HG03097 (cell line): ENCODE measurements at regions not wholly inside any gene's neighbourhood (a gene's known extent, or its start where the extent isn't known, plus 50 kb on each side); places are given as distances from the start of the nearest gene placed in this dataset.

Source experiments
- ATAC-seq: cut with Tn5 transposase; IDR thresholded peaks from one replicate; pipeline ENCODE4 v1.9.1; 2021; ENCODE audit not compliant: unreplicated experiment, low FRiP score

DNA sequence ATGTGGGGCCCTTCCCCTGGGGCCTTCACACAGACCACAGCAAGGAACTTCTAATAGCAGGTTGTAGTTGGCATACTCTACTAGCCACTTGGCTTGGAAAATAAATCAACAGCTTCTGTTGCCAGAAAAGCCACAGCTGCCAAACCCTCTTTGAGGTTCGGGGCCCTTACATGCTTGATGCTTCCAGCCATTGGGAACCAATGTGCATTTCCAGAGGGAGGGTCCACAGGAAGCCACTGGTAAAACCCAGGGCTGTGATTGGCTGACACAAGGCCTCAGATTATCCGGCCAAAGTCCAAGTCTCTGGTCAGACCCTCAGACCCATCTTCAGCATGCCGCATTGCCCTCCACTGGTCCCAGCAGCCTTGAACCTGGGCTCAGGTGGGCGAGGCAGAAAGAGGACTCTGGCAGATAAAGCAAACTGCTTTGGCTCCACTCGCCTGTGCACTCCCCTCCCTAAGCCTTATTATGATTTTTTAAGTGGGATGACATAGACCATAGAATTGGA, 214.4 kb downstream of the BCL11B start:
- ATAC-seq, result no peak

DNA sequence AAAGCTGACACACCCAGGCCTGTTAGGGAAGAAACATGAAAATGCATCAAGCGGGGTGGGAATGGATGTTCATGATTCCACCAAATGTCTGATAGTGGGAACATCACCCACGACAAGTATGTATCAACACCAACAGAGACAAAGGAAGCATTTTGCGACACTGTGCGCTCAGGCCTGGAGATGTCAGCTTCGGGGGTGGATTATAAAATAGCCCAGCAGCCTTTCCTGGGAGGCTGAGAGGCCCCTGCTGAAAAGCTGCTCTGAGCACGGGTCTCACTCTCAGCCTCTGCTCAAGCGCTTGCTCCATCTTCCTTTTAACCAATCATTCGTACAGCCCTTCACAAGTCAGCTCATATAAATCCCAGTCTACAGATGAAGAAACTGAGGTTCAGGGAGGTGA, 213.5 kb downstream of the BCL11B start:
- ATAC-seq, result no peak

DNA sequence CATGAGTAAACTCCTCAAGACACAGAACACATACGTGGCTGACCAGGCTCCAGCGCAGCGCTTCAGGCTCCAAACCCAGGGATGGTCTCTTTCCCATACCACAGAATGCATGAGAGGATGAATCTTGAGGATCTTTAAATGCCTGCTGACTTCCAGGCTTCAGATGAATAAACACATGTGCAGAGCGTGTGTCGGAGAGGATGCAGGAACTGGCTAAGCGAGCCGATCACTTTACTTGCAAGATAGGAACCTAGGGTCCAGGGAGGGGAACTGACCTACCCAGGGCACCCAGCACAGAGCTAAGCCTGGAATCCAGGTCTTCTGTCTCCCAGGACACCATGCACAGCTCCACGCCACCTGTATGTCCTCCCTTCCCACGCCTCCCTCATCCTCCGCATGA, 209.8 kb downstream of the BCL11B start:
- no peak for ATAC-seq

DNA sequence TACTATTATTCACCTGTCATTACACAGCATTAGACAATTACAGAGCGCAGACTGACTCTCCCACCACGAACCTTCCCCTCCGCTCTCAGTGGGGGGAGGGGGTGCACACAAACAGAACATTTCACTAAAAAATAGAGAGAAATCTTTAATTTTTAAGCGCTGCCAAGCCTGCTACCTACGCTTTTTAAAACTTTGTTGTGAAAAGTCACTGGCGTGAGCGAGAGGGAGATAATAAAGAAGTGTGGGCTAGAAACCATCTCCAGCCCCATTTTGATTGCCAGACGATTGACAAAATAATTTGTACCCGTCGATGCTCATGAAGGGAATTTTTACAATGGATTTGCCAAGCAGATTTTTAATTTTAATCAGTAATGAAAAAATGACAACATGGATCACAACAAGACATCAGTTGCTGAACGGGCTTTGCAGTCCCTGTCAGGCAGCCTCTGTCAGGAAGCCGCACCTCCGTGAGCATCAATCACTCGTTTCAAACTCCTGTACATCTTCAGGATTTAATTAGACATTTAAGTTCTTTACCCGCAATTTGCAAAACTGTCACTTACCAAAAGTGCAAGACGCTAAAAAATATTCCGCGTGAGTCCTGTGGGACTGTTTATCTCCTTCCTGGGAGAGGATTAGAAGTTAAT, 209.1 kb downstream of the BCL11B start:
- no peak for ATAC-seq

DNA sequence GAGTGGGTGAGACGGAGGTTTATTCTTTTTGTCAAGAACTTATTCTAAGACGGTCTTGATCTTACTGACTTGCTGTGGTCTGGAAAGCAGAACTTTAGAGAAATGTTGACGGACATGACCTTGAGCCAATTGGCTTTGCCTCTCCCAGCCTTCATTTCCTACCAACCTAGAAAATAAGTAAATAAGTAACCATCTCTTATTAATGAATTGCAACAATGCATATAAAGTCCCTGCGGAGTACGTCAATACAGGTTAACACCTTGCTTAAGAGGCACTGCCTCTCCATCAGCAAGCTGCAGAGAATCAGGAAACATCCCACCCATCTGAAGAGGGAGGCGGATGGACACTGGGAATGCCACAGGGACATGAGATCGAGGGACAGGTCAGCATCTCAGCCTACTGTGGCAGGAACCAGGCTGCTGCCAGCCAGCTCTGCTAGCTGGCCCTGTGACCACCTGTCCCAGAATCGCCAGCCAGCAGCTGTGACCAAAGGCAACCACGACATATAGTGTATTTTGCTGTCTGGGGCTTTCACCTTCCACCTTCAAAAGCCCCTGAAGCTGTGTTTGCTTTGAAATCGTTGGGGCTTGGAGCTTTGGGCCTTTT, 208.3 kb downstream of the BCL11B start:
- no peak for ATAC-seq

DNA sequence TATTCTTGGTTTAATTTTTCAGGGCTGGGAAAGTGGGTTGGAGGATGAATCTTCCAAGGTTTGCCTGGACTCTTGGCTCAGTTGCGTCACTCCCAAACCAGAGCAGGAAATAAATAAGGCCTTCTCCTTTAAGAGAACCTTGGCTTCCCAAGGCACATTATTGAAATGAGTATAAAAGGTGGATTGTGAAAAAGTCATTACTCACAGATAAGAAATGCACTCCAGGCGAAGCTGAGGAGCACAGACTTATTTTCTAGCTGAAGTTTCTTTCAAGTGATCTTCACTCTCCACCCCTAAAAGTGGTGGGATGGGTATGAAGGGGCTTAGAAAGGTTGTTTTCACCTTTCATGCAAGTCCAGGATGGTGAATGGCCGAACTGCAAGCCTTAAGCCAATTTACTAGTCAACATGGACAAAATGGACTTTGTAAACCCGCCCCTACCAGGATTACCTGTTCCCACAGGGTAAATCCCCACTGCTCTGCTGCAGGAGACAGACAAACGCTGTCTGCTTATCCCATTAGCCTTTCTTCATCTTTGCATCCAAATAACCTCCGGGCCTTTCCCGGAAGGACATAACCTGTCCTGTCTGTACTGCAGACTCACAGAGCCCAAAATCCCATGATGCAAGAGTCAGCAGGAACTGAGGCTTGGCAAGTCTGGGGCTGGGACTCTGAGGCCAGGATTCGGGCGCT, 207.6 kb downstream of the BCL11B start:
- ATAC-seq, result no peak

DNA sequence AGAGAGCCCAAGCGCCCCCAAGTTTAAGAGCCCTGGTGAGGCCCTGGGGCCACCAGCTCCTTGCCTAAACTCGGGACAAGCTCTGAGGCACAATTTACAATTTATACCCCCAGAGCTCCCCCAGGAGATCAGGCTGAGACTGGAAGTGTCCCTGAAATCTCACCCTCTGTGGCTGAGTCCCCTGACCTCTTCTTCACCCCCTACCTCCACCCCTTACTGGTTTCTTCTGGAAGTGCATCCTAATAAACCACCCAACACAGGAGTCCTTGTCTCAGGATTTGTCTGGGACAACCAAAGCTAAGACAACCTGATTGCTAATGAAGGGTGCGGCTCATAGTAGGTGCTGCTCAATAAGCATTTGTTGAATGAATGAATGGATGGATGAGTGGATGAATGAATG, 206.4 kb downstream of the BCL11B start:
- no peak for ATAC-seq

DNA sequence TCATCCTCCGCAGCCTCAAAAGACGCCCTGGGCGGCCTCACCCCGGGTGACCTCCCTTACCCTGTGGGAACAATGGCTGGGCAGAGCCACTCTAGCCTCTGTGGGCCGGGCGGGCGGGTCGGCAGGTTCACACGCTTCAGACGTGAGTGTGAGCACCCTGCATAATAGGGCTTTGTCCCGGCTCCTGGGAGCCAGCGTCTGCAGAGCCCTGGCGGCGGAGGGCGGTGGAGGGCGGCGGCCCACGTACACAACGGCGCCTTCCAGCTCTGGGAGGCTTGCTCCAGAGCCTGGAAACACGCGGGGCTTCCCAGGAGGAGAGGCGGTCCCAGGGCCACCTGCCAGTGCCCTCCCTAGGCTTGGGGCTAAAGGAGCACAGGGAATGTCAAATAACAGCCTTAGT, 205.6 kb downstream of the BCL11B start:
- ATAC-seq, result no peak

DNA sequence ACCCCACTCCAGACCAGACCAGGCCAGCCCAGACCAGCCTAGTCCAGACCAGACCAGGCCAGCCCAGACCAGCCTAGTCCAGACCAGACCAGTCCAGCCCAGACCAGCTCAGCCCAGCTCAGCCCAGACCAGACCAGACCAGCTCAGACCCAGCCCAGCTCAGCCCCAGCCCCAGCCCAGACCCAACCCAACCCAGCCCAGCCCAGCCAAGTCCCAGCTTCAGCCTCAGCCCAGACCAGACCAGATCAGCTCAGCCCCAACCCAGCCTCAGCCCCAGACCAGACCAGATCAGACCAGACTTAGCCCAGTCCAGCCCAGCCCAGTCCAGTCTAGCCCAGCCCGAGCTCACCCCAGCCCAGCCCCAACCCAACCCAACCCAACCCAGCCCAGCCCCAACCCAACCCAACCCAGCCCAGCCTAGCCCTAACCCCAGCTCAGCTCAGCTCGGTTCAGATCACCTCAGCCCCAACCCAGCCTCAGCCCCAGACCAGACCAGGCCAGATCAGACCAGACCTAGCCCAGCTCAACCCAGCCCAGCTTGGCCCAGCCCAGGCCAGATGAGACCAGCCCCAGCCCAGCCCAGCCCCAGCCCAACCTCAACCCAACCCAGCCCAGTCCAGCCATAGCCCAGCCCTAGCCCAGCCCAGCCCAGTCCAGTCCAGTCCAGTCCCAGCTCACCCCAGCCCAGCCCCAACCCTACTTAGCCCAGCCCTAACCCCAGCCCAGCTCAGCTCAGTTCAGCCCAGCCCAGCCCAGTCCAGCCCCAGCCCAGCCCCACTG, 204.7 kb downstream of the BCL11B start:
- ATAC-seq, result no peak

DNA sequence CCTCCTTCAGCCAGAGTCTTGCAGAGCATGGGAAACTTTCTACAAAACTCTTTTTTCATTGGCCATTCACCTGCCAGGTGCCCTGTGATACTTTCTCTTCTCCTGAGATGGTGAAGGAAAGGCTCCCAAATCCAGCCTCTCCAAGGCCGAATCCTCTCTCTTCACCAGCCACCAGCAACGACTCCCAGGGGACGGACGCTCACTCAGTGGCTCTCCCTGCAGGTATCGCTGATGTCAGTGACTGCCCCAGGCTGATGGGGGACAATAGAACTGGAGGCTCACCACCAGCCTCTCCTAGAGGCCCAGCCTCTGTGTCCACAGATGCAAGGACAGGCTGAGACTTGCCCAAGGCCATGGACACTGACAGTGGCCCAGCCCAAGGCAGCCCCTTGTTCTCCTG, 204.1 kb downstream of the BCL11B start:
- ATAC-seq, result no peak

DNA sequence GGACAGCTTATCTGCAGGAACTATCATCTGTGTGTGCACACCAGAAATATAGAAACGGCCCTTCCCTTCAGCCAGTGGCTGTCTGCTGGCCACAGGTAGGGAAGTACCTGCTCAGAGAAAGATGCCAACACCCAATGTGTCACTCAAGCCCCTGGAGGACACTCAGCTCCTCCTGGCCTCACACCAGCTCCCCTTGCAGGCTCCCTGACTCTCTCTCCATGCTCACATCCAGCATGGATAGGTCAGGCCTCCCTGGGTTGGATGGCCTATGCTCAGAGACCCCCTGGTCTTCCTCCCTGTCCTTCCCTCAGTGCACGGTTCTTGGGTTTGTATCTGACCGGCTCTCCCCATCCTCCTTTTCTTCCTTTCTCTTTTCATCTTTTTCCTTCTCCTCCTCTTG, 202.1 kb downstream of the BCL11B start:
- no peak for ATAC-seq

DNA sequence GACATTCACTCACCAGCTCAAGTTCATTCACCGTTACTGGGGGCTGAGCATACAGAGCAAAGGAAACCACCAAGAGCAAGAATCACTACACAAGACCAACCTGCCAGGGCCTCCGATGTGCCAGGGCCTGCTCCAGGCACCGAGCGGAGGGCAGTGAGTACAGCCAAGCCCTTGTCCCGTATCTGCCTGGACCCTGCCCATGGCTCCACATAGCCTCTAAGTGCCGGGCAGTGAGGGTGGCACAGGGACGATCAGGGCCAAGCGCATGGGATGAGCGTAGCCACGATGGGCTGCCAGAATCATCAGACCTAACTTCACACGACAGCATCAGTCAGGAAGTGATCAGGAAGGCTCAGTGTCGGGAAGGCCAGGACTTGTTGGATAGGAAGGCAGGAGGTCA, 199.6 kb downstream of the BCL11B start:
- ATAC-seq, result no peak

DNA sequence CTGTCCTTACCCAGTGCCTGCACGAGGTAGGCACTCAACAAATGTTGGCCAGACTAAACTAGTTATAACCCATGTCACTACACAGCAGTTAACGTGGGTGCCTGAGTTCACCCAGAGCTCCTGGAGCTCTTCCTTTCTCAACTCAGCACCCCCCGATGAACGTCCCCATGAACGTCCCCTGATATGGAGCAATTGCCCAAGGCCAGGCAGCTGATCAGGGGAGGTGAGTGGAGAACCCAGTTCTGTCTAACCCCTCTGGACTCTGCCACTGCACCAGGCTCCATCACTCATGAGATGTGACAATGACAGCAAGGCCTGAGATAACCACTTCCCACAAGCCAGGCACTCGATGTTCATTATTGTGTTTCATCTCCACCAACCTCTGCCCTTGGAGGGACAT, 199.0 kb downstream of the BCL11B start:
- ATAC-seq, result no peak

DNA sequence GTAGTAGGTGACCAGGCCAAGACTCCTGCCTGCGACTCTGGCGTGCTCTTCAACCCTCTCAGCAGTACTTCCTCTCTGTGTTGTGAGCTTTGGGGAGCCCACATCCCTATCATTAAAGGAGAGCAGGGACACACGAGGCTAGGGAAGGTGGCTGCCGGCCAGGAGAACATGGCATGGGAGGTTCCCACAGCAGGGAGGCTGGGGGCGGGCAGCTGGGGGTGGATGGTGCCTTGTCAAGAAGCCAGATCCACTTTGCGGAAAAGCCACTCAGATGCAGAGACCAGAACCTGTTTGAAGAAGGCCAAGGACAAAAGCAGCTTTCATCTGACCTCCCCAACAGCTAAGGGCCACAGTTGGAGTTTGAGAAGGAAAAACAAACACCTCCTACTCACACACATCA, 198.6 kb downstream of the BCL11B start:
- no peak for ATAC-seq

DNA sequence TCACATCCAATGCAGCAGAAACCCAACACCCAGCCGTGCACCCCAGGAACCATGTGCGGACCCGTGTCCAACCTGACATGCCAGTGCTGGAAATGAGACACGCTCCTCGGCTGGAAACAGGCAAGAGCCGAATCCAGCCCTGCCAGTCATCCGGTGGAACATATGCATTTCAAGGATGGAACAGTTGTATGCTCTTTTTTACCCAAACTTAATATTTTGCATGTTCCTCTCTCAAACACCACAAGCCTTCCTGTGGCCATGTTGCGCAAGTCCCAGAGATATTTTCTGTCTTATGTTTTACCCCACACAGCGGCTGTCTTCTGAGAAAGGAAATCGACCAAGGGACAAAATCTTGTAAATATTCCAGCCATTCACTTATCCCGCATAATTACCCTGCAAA, 196.9 kb downstream of the BCL11B start:
- no peak for ATAC-seq

DNA sequence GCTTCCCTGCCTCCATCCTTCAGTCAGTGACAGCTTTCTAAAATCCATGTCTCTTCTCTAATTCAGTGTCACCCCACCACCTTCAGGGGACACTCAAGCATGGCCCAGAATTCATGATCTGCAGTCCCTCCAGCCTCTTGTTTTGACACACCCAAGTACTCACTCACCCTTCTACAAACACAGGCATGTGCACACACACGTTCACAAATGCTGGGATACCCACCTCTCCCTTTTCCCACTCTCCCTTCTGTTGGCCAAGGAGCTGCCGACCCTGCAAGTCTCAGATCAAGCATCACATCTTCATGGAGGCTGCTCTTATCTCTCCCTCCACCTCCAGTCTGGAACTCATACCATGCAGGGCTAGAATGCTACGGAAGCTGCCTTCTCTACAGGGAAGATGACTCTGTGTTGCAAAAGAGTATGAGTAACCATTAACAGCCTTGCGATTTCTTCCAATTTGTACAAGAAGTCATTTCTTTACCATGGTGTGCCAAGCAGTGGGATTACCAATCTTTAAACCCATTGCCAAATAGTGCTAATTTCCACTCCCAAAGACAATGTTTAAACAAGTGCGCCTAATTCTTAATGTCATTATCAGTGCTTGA, 196.1 kb downstream of the BCL11B start:
- no peak for ATAC-seq

DNA sequence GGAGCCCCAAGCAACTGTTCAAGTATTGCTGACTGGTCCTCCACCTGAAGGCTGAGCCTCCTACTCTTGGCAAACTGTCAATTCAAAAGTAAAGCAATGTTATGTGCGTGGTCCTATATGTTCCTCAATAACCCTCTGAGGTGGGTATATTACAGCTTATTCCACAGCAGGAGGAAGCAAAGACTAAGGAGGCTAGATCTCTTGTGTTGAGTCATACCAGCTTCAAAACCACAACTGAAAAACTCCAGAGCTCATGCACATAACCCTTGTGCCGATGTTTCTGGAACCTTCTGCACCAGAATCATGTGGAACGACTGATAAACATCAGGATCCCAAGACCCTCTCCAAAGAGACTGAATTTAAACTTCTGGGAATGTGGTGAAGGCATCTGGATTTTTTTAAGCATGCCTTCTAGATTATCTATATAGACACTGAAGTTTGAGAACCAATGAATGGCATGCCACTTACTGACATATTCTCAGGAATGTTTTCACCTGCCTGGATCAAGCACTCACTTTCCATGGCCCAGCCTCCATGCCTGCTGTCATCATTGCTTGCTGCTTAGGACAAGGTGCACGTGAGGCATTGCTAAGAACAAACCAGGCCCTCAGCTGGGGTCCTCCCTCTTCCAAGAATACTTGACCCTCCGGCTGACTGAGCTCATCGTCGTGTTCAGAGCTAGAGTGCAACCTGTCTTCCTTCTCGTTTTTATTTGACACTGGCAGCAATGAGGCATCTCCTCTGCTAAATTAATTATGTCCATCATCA, 194.7 kb downstream of the BCL11B start:
- no peak for ATAC-seq

DNA sequence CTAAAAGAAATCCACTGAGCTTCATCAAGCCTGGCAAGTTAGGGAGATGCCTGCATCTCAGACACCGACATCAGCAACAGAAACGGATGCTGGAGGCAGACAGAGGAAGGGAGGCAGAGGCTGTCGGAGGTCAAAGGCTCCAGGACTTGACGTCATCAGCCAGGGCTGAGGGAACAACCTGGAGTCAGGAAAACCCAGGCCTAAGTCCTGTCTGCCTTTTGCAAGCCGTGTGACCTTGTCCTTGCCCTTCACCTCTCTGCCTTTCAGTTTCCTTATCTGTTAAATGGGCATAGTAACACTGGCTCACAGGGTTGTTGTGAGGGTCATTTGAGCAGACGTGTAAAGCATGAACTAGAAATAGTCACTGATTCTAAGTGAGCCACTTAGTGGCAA, 194.2 kb downstream of the BCL11B start:
- ATAC-seq, result no peak

DNA sequence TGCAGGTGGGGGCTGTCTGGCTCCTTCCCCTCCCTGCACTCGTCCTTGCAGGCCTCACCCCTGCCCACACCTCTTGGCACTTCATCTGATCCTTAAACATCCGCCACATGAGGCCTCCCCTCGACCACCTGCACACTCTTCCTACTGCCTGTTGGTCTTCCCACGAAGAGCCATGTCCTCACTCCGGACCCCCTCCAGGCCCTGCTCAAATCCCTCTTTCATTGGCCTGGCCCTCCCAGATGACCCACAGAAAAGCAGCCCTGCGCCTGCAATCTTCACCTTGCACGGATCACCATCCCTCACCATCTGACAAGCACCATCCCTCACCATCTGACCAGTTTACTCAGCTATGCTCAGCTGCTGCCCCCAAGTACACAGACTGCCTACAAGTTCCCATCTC, 193.6 kb downstream of the BCL11B start:
- ATAC-seq, result no peak

DNA sequence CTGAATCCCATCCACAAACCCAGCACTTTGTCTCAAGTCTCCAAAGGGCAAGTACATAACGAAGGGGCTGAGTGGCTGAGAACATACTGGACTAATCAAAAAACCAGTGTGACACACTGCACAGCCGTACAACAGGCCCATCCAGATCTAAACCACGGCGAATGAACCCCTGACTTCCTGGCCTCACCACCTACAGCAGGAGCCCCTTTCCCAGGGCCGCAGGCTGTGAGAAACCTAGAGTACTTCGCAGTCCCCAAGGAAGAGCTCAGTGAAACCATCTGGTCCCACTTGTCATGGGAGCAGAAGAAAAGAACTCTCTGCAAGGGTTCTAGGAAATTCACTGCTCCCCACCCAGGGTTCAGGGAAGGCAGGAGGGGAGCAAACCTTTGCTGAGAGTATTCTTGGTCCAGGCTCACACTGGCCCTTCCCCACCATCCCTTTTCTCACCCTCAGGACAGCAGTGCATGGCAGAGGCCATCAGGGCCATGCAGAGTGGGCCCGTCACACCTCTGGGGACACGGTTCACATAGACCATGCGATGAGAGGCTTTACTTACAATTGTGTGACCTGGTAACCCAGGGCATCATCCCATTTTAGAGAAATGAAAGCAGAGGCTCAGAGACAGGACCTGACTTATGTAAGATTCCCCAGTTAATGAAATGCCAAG, 192.8 kb downstream of the BCL11B start:
- no peak for ATAC-seq
